IMR-90 (cell line): ENCODE measurements at regions not wholly inside any gene's neighbourhood (a gene's known extent, or its start where the extent isn't known, plus 50 kb on each side); places are given as distances from the start of the nearest gene placed in this dataset.

Experiments
- ATAC-seq: fragments of 200-7000 bp; cut with Tn5 transposase; 2 replicates; pipeline ENCODE4 v1.9.1; 2020; ENCODE audit warnings: low read depth, mild to moderate bottlenecking, moderate library complexity
- BruUV-seq: library from RNA; stranded (reverse); fragments of 400-500 nt; replicated peaks from 2 replicates; lab custom pipeline; 2021; lab: Mats Ljungman, UMichigan
- CTCF ChIA-PET: fragments of 300-600 bp; formaldehyde crosslinking; extraction: SDS; loops from one replicate; lab custom pipeline; 2021; ENCODE audit warnings: antibody characterized with exemption; lab: Yijun Ruan, JAX
- POLR2A ChIA-PET: fragments of 300-600 bp; sonication (Branson Sonifier 250); formaldehyde crosslinking; loops from one replicate; lab custom pipeline; 2022; ENCODE audit warnings: antibody characterized with exemption; ENCODE audit not compliant: unreplicated experiment; lab: Charles Lee
- DNase-seq: peaks from one replicate; pipeline ENCODE4 v3.0.0; 2013
- H2AFZ ChIP-seq: replicated peaks from 2 replicates; pipeline ENCODE3; 2013; ENCODE audit warnings: low read length, mild to moderate bottlenecking; ENCODE audit not compliant: poor library complexity
- H2AK5ac ChIP-seq: 2 replicates; pipeline ENCODE4 v1.6.1; 2013; ENCODE audit warnings: low read depth, low read length, inconsistent platforms
- H2AK9ac ChIP-seq: replicated peaks from 2 replicates; pipeline ENCODE3; 2013; ENCODE audit warnings: mild to moderate bottlenecking, low read depth, low read length, moderate library complexity; ENCODE audit not compliant: poor library complexity
- H2BK120ac ChIP-seq: 2 replicates; pipeline ENCODE4 v1.6.1; 2013; ENCODE audit warnings: low read depth, low read length, inconsistent platforms
- H2BK15ac ChIP-seq: 3 replicates; pipeline ENCODE4 v1.6.1; 2013; ENCODE audit warnings: low read depth, low read length, inconsistent platforms
- H2BK20ac ChIP-seq: 2 replicates; pipeline ENCODE4 v1.6.1; 2013; ENCODE audit warnings: low read depth, mild to moderate bottlenecking, inconsistent platforms, low read length, moderate library complexity
- H2BK5ac ChIP-seq: 2 replicates; pipeline ENCODE4 v1.6.1; 2013; ENCODE audit warnings: mild to moderate bottlenecking, low read depth, low read length, inconsistent platforms; ENCODE audit not compliant: poor library complexity, severe bottlenecking
- H3K14ac ChIP-seq: replicated peaks from 2 replicates; pipeline ENCODE4 v1.6.1; 2013; ENCODE audit warnings: low read depth, low read length, inconsistent platforms
- H3K18ac ChIP-seq: 2 replicates; pipeline ENCODE4 v1.6.1; 2013; ENCODE audit warnings: low read depth, low read length, control low read depth
- H3K23ac ChIP-seq: 2 replicates; pipeline ENCODE4 v1.6.1; 2013; ENCODE audit warnings: low read depth, low read length, inconsistent platforms
- H3K27ac ChIP-seq: 2 replicates; pipeline ENCODE4 v1.5.1; 2013; ENCODE audit warnings: mild to moderate bottlenecking, control low read depth, low read length; ENCODE audit not compliant: insufficient read depth
- H3K27me3 ChIP-seq: 2 replicates; pipeline ENCODE4 v1.6.1; 2013; ENCODE audit warnings: low read length; ENCODE audit not compliant: control insufficient read depth, insufficient read depth
- H3K36me3 ChIP-seq: 2 replicates; pipeline ENCODE4 v1.6.1; 2013; ENCODE audit warnings: low read length, mixed read lengths; ENCODE audit not compliant: control insufficient read depth, insufficient read depth
- H3K4ac ChIP-seq: 2 replicates; pipeline ENCODE4 v1.6.1; 2013; ENCODE audit warnings: low read depth, low read length, inconsistent platforms
- H3K4me1 ChIP-seq: 2 replicates; pipeline ENCODE4 v1.6.1; 2013; ENCODE audit warnings: low read length, mixed read lengths; ENCODE audit not compliant: control insufficient read depth, insufficient read depth
- H3K4me2 ChIP-seq: 2 replicates; pipeline ENCODE4 v1.6.1; 2013; ENCODE audit warnings: low read depth, mild to moderate bottlenecking, control low read depth, low read length, moderate library complexity
- H3K4me3 ChIP-seq: 2 replicates; pipeline ENCODE4 v1.5.1; 2013; ENCODE audit warnings: low read depth, mild to moderate bottlenecking, control low read depth, low read length, moderate library complexity; ENCODE audit not compliant: insufficient read depth
- H3K56ac ChIP-seq: 2 replicates; pipeline ENCODE4 v1.6.1; 2013; ENCODE audit warnings: low read length, inconsistent platforms; ENCODE audit not compliant: insufficient read depth; ENCODE audit errors: extremely low read depth
- H3K79me1 ChIP-seq, 2 experiments: 2 replicates each; pipeline ENCODE4 v1.6.1; 2013; ENCODE audit warnings: low read length in 2 of 2, inconsistent platforms in 1 of 2, low read depth in 1 of 2
- H3K9ac ChIP-seq: 2 replicates; pipeline ENCODE4 v1.6.1; 2013; ENCODE audit warnings: low read depth, low read length, control low read depth
- H3K9me1 ChIP-seq: 2 replicates; pipeline ENCODE4 v1.6.1; 2013; ENCODE audit warnings: low read length, inconsistent platforms; ENCODE audit not compliant: insufficient read depth
- H3K9me3 ChIP-seq: 2 replicates; pipeline ENCODE4 v1.6.1; 2013; ENCODE audit warnings: low read length; ENCODE audit not compliant: control insufficient read depth, insufficient read depth
- H4K20me1 ChIP-seq: 2 replicates; pipeline ENCODE4 v1.6.1; 2013; ENCODE audit warnings: low read length, inconsistent platforms; ENCODE audit not compliant: insufficient read depth
- H4K5ac ChIP-seq: 2 replicates; pipeline ENCODE4 v1.6.1; 2013; ENCODE audit warnings: mild to moderate bottlenecking, low read depth, low read length, control low read depth
- H4K8ac ChIP-seq, 2 experiments: 2 replicates each; pipeline ENCODE4 v1.6.1; 2013; ENCODE audit warnings: low read depth in 2 of 2, low read length in 2 of 2, control low read depth in 1 of 2, inconsistent platforms in 1 of 2
- H4K91ac ChIP-seq: 2 replicates; pipeline ENCODE4 v1.6.1; 2013; ENCODE audit warnings: low read depth, low read length, inconsistent platforms; ENCODE audit not compliant: insufficient read depth
- BHLHE40 ChIP-seq: fragments of 150-350 bp; IDR thresholded peaks from 2 replicates; pipeline ENCODE4 v1.6.1; 2016; ENCODE audit warnings: mild to moderate bottlenecking, low read depth, low read length
- CHD1 ChIP-seq: IDR thresholded peaks from 2 replicates; pipeline ENCODE4 v1.6.1; 2012; ENCODE audit warnings: low read depth, low read length, improper control_type of control experiment
- ELK1 ChIP-seq: fragments of 150-350 bp; IDR thresholded peaks from 2 replicates; pipeline ENCODE4 v1.6.1; 2016; ENCODE audit warnings: low read depth, mild to moderate bottlenecking, low read length, moderate library complexity, borderline replicate concordance
- FOS ChIP-seq: fragments of 150-350 bp; IDR thresholded peaks from 2 replicates; pipeline ENCODE4 v1.6.1; 2016; ENCODE audit warnings: low read depth, low read length
- MAFK ChIP-seq: IDR thresholded peaks from 2 replicates; pipeline ENCODE4 v1.6.1; 2012; ENCODE audit warnings: low read depth, low read length, improper control_type of control experiment
- MAZ ChIP-seq: IDR thresholded peaks from 2 replicates; pipeline ENCODE4 v1.6.1; 2012; ENCODE audit warnings: low read depth, mild to moderate bottlenecking, low read length, improper control_type of control experiment, moderate library complexity, borderline replicate concordance
- NFE2L2 ChIP-seq: fragments of 150-350 bp; IDR thresholded peaks from 2 replicates; pipeline ENCODE4 v1.6.1; 2016; ENCODE audit warnings: low read depth, mild to moderate bottlenecking, low read length
- POLR2A ChIP-seq: IDR thresholded peaks from 2 replicates; pipeline ENCODE4 v1.6.1; 2012; ENCODE audit warnings: mild to moderate bottlenecking, low read depth, low read length
- RAD21 ChIP-seq: IDR thresholded peaks from 2 replicates; pipeline ENCODE4 v1.6.1; 2012; ENCODE audit warnings: low read length, improper control_type of control experiment
- RCOR1 ChIP-seq: IDR thresholded peaks from 2 replicates; pipeline ENCODE4 v1.6.1; 2012; ENCODE audit warnings: mild to moderate bottlenecking, low read length, improper control_type of control experiment; ENCODE audit not compliant: insufficient replicate concordance
- RFX5 ChIP-seq: IDR thresholded peaks from 2 replicates; pipeline ENCODE4 v1.8.0; 2012; ENCODE audit warnings: low read depth, mild to moderate bottlenecking, low read length, moderate library complexity
- SMC3 ChIP-seq: fragments of 150-350 bp; IDR thresholded peaks from 2 replicates; pipeline ENCODE4 v1.6.1; 2016; ENCODE audit warnings: low read depth, mild to moderate bottlenecking, antibody characterized with exemption, low read length, moderate library complexity
- USF2 ChIP-seq: fragments of 150-350 bp; IDR thresholded peaks from 2 replicates; pipeline ENCODE4 v1.6.1; 2017; ENCODE audit warnings: mild to moderate bottlenecking, antibody characterized with exemption, low read length, low read depth
- WGBS, 2 experiments: methylation state at CpG; one replicate each; pipeline versions ENCODE4 v1.1.5 to v1.1.7; 2013; ENCODE audit warnings: missing lambda C conversion rate in 2 of 2; ENCODE audit not compliant: insufficient read length in 1 of 2; ENCODE audit errors: extremely low coverage in 2 of 2; 5-methylcytosine and 5-hydroxymethylcytosine counted together
- dilution Hi-C: fragments of 300-500 bp; cut with HindIII; formaldehyde crosslinking; loops from one replicate; pipeline ENCODE4 v1.14.3; 2018; ENCODE audit warnings: low sequenced_read_pairs; ENCODE audit not compliant: unreplicated experiment
- in situ Hi-C: fragments of 300-500 bp; cut with MboI; formaldehyde crosslinking; loops from 3 replicates; pipeline ENCODE4 v1.14.3; 2019; ENCODE audit warnings: low sequenced_read_pairs, inconsistent platforms, mixed read lengths
- intact Hi-C: fragments of 100-400 bp; cut with micrococcal nuclease; formaldehyde crosslinking; loops from 2 replicates; pipeline ENCODE4 v1.10.0; 2022

DNA sequence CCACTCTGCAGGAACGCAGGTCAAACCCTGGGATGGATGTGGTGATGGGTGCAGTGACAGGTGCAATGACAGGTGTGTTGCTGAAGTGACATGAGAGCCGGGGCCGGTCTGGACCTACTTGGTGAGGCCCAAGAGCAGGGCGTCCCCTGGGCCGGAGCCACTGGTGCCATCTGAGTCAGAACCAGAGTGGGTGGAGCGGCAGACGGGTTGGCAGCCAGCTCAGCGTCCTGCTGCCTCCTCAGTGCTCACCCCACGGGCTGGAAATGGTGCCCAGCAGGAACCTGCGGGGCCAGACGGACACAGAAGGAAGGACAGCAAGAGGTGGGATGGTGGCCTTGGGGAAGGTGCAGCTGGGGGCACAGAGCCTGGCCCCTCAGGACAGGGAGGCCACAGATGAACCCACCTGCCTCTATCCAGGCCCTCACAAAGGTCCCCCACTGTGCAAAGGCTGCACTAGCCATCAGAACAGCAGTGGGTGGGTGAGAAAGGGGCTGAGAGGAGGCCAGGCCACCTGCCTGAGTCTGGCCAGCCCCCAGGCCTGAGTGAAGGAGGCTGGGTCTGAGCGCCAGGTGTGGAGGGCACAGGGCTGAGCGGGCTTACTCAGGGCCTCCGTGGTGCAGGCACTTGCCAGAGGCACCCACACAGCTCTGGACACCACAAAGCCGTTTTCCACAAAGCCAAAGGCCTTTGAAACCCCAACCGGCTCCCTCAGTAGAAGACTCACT, 129.0 kb upstream of the PPP2R2D start:
- no peak overlapping the region for H3K14ac ChIP-seq
- no peak overlapping the region for H4K5ac ChIP-seq
- H3K4me3 ChIP-seq: no peak overlapping the region
- H3K23ac ChIP-seq: no peak overlapping the region
- H2AFZ ChIP-seq: no peak overlapping the region
- no peak overlapping the region for H3K4me2 ChIP-seq
- H2BK5ac ChIP-seq: no peak overlapping the region
- no peak overlapping the region for H3K27ac ChIP-seq
- H2BK120ac ChIP-seq: no peak overlapping the region
- no peak overlapping the region for H3K18ac ChIP-seq
- H3K27me3 ChIP-seq: no peaks in the 10 kb centered on the region
- TF ChIP-seq POLR2A (no peak), RAD21 (no peak), SMC3 (no peak), NFE2L2 (no peak), RFX5 (no peak), USF2 (no peak), CHD1 (no peak), MAFK (no peak), FOS (no peak), ELK1 (no peak), RCOR1 (no peak), BHLHE40 (no peak), MAZ (no peak)
- no peaks in the 10 kb centered on the region for H4K20me1 ChIP-seq
- H4K8ac ChIP-seq: no peak overlapping the region
- H2AK5ac ChIP-seq: no peak overlapping the region
- intact Hi-C loops: no loop called here
- H3K56ac ChIP-seq: no peak overlapping the region
- H3K36me3 ChIP-seq: no peaks in the 10 kb centered on the region
- ATAC-seq (no peak), DNase-seq (no peak)
- H3K9ac ChIP-seq: no peak overlapping the region
- H2BK15ac ChIP-seq: no peak overlapping the region
- H2AK9ac ChIP-seq: no peak overlapping the region
- no peak overlapping the region for H2BK20ac ChIP-seq
- no peaks in the 10 kb centered on the region for H3K9me1 ChIP-seq
- in situ Hi-C loops: no loop called here
- no TSS peak for BruUV-seq
- H4K91ac ChIP-seq: no peak overlapping the region
- CTCF ChIA-PET: no interaction called here
- H3K79me1 ChIP-seq: no peaks in the 10 kb centered on the region
- no peaks in the 10 kb centered on the region for H3K4me1 ChIP-seq
- 62% methylated on average over 9 of the region's 16 CpGs; no CpG with 5 or more reads in 1 of the 2 experiments for WGBS, 2 experiments
- H3K9me3 ChIP-seq: peaks cover 58% of the 10 kb centered on the region
- dilution Hi-C loops: no loop called here
- POLR2A ChIA-PET: no interaction called here
- H3K4ac ChIP-seq: no peak overlapping the region
